ENCODE measurements at regions not wholly inside any gene's neighbourhood (a gene's known extent, or its start where the extent isn't known, plus 50 kb on each side); places are given as distances from the start of the nearest gene placed in this dataset.

- no peaks in the 10 kb centered on the region for H3K9me3 ChIP-seq (replicated peaks in 1 of 2; ENCODE audit: control insufficient read depth in 1 of 2, insufficient read depth in 1 of 2, low read length in 2 of 2)
- H3K4me2 ChIP-seq (replicated peaks; ENCODE audit: extremely low read depth, low read length, poor library complexity, severe bottlenecking): no peak overlapping the region
- Mint-ChIP-seq H3K4me1 (no peaks in the 10 kb centered on the region), H3K36me3 (no peaks in the 10 kb centered on the region), H3K4me3 (no peak overlapping the region), H3K27me3 (ENCODE audit: low read depth in 3 of 3) (peaks cover 0 to 1% (median 0%) of the 10 kb centered on the region in 3 donors), H3K9me3 (peaks cover 0 to 8% (median 3%) of the 10 kb centered on the region in 7 donors), H3K27ac (no peak overlapping the region)
- no peaks in the 10 kb centered on the region for H3K36me3 ChIP-seq (replicated peaks in 1 of 2; ENCODE audit: control insufficient read depth in 1 of 2, insufficient read depth in 2 of 2, low read length in 2 of 2)
- no peaks in the 10 kb centered on the region for H3K4me1 ChIP-seq (ENCODE audit: control insufficient read depth in 1 of 2, insufficient read depth in 2 of 2, low read length in 2 of 2)
- H3K9ac ChIP-seq (ENCODE audit: insufficient read depth, low read length, poor library complexity, severe bottlenecking): no peak overlapping the region
- WGBS (ENCODE audit: insufficient coverage): no CpG with 5 or more reads among the region's 2 CpGs
- H3K27me3 ChIP-seq (ENCODE audit: control insufficient read depth in 2 of 2, insufficient read depth in 2 of 2, low read length in 2 of 2): no peaks in the 10 kb centered on the region
- no peak overlapping the region for H3K4me3 ChIP-seq (replicated peaks in 1 of 3; ENCODE audit: low read depth in 2 of 3, low read length in 3 of 3)
- intact Hi-C loops (cut with micrococcal nuclease): no loop called here
- no peaks in the 10 kb centered on the region for H4K20me1 ChIP-seq (ENCODE audit: insufficient read depth, low read length)
- TF ChIP-seq, protein P1, sequence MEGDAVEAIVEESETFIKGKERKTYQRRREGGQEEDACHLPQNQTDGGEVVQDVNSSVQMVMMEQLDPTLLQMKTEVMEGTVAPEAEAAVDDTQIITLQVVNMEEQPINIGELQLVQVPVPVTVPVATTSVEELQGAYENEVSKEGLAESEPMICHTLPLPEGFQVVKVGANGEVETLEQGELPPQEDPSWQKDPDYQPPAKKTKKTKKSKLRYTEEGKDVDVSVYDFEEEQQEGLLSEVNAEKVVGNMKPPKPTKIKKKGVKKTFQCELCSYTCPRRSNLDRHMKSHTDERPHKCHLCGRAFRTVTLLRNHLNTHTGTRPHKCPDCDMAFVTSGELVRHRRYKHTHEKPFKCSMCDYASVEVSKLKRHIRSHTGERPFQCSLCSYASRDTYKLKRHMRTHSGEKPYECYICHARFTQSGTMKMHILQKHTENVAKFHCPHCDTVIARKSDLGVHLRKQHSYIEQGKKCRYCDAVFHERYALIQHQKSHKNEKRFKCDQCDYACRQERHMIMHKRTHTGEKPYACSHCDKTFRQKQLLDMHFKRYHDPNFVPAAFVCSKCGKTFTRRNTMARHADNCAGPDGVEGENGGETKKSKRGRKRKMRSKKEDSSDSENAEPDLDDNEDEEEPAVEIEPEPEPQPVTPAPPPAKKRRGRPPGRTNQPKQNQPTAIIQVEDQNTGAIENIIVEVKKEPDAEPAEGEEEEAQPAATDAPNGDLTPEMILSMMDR (IDR thresholded peaks at IDR 0.05): no peak
- H3K27ac ChIP-seq (ENCODE audit: low read depth in 1 of 2, low read length in 2 of 2): no peak overlapping the region
- H3K79me2 ChIP-seq (ENCODE audit: insufficient read depth, low read length): no peaks in the 10 kb centered on the region
- H2AFZ ChIP-seq (ENCODE audit: insufficient read depth, low read depth, low read length, poor library complexity, severe bottlenecking): no peak overlapping the region
- DNase-seq: no peak
Measured at GRCh38 chr3:176712191-176712590, 485.1 kb downstream of the TBL1XR1 start.

- H3K36me3 Mint-ChIP-seq: no peaks in the 10 kb centered on the region
- Histone ChIP-seq H3K79me2 (ENCODE audit: insufficient read depth, low read length) (no peaks in the 10 kb centered on the region), H3K4me3 (replicated peaks in 1 of 3; ENCODE audit: low read depth in 2 of 3, low read length in 3 of 3) (no peak overlapping the region), H3K4me1 (ENCODE audit: control insufficient read depth in 1 of 2, insufficient read depth in 2 of 2, low read length in 2 of 2) (no peaks in the 10 kb centered on the region), H3K36me3 (replicated peaks in 1 of 2; ENCODE audit: control insufficient read depth in 1 of 2, insufficient read depth in 2 of 2, low read length in 2 of 2) (no peaks in the 10 kb centered on the region), H3K27me3 (ENCODE audit: control insufficient read depth in 2 of 2, insufficient read depth in 2 of 2, low read length in 2 of 2) (no peaks in the 10 kb centered on the region), H3K4me2 (replicated peaks; ENCODE audit: extremely low read depth, low read length, poor library complexity, severe bottlenecking) (no peak overlapping the region), H3K27ac (ENCODE audit: low read depth in 1 of 2, low read length in 2 of 2) (no peak overlapping the region), H3K9me3 (replicated peaks in 1 of 2; ENCODE audit: control insufficient read depth in 1 of 2, insufficient read depth in 1 of 2, low read length in 2 of 2) (no peaks in the 10 kb centered on the region), H4K20me1 (ENCODE audit: insufficient read depth, low read length) (no peaks in the 10 kb centered on the region), H2AFZ (ENCODE audit: insufficient read depth, low read depth, low read length, poor library complexity, severe bottlenecking) (no peak overlapping the region), H3K9ac (ENCODE audit: insufficient read depth, low read length, poor library complexity, severe bottlenecking) (no peak overlapping the region)
- H3K27me3 Mint-ChIP-seq (ENCODE audit: low read depth in 3 of 3): peaks cover 0 to 2% (median 1%) of the 10 kb centered on the region in 3 donors
- no peak for DNase-seq
- H3K9me3 Mint-ChIP-seq: peaks cover 0 to 4% (median 0%) of the 10 kb centered on the region in 7 donors
- H3K27ac Mint-ChIP-seq: no peak overlapping the region
- no peak overlapping the region for H3K4me3 Mint-ChIP-seq
- no CpG with 5 or more reads among the region's 4 CpGs for WGBS (ENCODE audit: insufficient coverage)
- TF ChIP-seq, protein P1 (IDR thresholded peaks at IDR 0.05): no peak
- intact Hi-C loops (cut with micrococcal nuclease): no loop called here
- H3K4me1 Mint-ChIP-seq: peaks cover 3% of the 10 kb centered on the region
Measured at GRCh38 chr3:176699288-176699687, 498.0 kb downstream of the TBL1XR1 start.
